CD14-positive monocyte (primary cell): ENCODE measurements at regions not wholly inside any gene's neighbourhood (a gene's known extent, or its start where the extent isn't known, plus 50 kb on each side); places are given as distances from the start of the nearest gene placed in this dataset.

Source experiments
- DNase-seq, 3 donors: peaks; one replicate each; pipeline ENCODE4 v3.0.0-alpha.2; 2011 to 2022
- H2AFZ ChIP-seq: 2 replicates; pipeline ENCODE4 v1.6.0; 2012; ENCODE audit warnings: mild to moderate bottlenecking, low read depth, low read length, inconsistent platforms; ENCODE audit not compliant: insufficient read depth, poor library complexity, severe bottlenecking
- H3K27ac ChIP-seq, 2 donors: 1 replicate in 1 of 2; 2 replicates in 1 of 2; pipeline ENCODE4 v1.5.1; 2012 to 2013; ENCODE audit warnings: low read length in 2 of 2, control low read depth in 1 of 2, inconsistent platforms in 1 of 2, low read depth in 1 of 2, mild to moderate bottlenecking in 1 of 2
- H3K27me3 ChIP-seq, 2 donors: one replicate each; pipeline versions ENCODE4 v1.6.0 to v1.6.1; 2011 to 2013; ENCODE audit warnings: low read length in 2 of 2; ENCODE audit not compliant: control insufficient read depth in 2 of 2, insufficient read depth in 2 of 2
- H3K36me3 ChIP-seq, 2 donors: replicated peaks in 1 of 2; 1 replicate in 1 of 2; 2 replicates in 1 of 2; pipeline versions ENCODE4 v1.5.1 to v1.6.1; 2012 to 2013; ENCODE audit warnings: low read length in 2 of 2, control low read depth in 1 of 2, inconsistent platforms in 1 of 2, mild to moderate bottlenecking in 1 of 2; ENCODE audit not compliant: insufficient read depth in 2 of 2, control insufficient read depth in 1 of 2
- H3K4me1 ChIP-seq, 2 donors: 1 replicate in 1 of 2; 2 replicates in 1 of 2; pipeline versions ENCODE4 v1.5.1 to v1.6.1; 2012 to 2013; ENCODE audit warnings: low read length in 2 of 2, control low read depth in 1 of 2, inconsistent platforms in 1 of 2, mild to moderate bottlenecking in 1 of 2, moderate library complexity in 1 of 2; ENCODE audit not compliant: insufficient read depth in 2 of 2, control insufficient read depth in 1 of 2
- H3K4me2 ChIP-seq: replicated peaks from 2 replicates; pipeline ENCODE3; 2012; ENCODE audit warnings: low read length, moderate library complexity, mild to moderate bottlenecking; ENCODE audit not compliant: poor library complexity, severe bottlenecking; ENCODE audit errors: extremely low read depth
- H3K4me3 ChIP-seq, 3 experiments: fragments of 200-600 bp in 1 of 3; sonication (generic) in 1 of 3; replicated peaks in 1 of 3; 1 replicate in 2 of 3; 2 replicates in 1 of 3; pipeline ENCODE4 v1.5.1; 2011 to 2013; ENCODE audit warnings: low read length in 3 of 3, mild to moderate bottlenecking in 3 of 3, control low read depth in 2 of 3, low read depth in 2 of 3, inconsistent platforms in 1 of 3, moderate library complexity in 1 of 3
- H3K79me2 ChIP-seq: 2 replicates; pipeline ENCODE4 v1.6.0; 2012; ENCODE audit warnings: mild to moderate bottlenecking, control low read depth, inconsistent platforms, low read length, moderate library complexity; ENCODE audit not compliant: insufficient read depth
- H3K9ac ChIP-seq: 2 replicates; pipeline ENCODE4 v1.6.0; 2017; ENCODE audit warnings: low read length, mild to moderate bottlenecking; ENCODE audit not compliant: insufficient read depth, poor library complexity, severe bottlenecking
- H3K9me3 ChIP-seq, 2 donors: replicated peaks in 1 of 2; 1 replicate in 1 of 2; 2 replicates in 1 of 2; pipeline versions ENCODE4 v1.5.1 to v1.6.1; 2012 to 2013; ENCODE audit warnings: low read length in 2 of 2, control low read depth in 1 of 2; ENCODE audit not compliant: control insufficient read depth in 1 of 2, insufficient read depth in 1 of 2
- H4K20me1 ChIP-seq: 2 replicates; pipeline ENCODE4 v1.6.0; 2012; ENCODE audit warnings: mild to moderate bottlenecking, low read length, control low read depth, moderate library complexity; ENCODE audit not compliant: insufficient read depth
- H3K27ac Mint-ChIP-seq, 7 donors: one replicate each; pipeline ENCODE4 v1.8.0; 2020; ENCODE audit warnings: mild to moderate bottlenecking in 7 of 7, mixed read lengths in 7 of 7, moderate library complexity in 6 of 7, inconsistent platforms in 2 of 7
- H3K27me3 Mint-ChIP-seq, 3 donors: one replicate each; pipeline ENCODE4 v1.8.0; 2021 to 2022; ENCODE audit warnings: low read depth in 3 of 3, mild to moderate bottlenecking in 3 of 3, mixed read lengths in 3 of 3, moderate library complexity in 3 of 3, inconsistent platforms in 1 of 3
- H3K36me3 Mint-ChIP-seq, 2 donors: one replicate each; pipeline ENCODE4 v1.8.0; 2020; ENCODE audit warnings: mixed read lengths in 2 of 2, inconsistent platforms in 1 of 2, mild to moderate bottlenecking in 1 of 2
- H3K4me1 Mint-ChIP-seq: one replicate; pipeline ENCODE4 v1.8.0; 2020; ENCODE audit warnings: mild to moderate bottlenecking, mixed read lengths
- H3K4me3 Mint-ChIP-seq, 2 donors: one replicate each; pipeline ENCODE4 v1.8.0; 2020; ENCODE audit warnings: mild to moderate bottlenecking in 2 of 2, mixed read lengths in 2 of 2, moderate library complexity in 1 of 2
- H3K9me3 Mint-ChIP-seq, 7 donors: one replicate each; pipeline ENCODE4 v1.8.0; 2020 to 2022; ENCODE audit warnings: mixed read lengths in 7 of 7, mild to moderate bottlenecking in 6 of 7, moderate library complexity in 6 of 7, inconsistent platforms in 2 of 7
- WGBS: methylation state at CpG from one replicate; pipeline ENCODE4 v1.1.5; 2013; ENCODE audit warnings: missing lambda C conversion rate; ENCODE audit not compliant: insufficient coverage; 5-methylcytosine and 5-hydroxymethylcytosine counted together
- intact Hi-C, 2 donors: fragments of 100-400 bp; cut with micrococcal nuclease; formaldehyde crosslinking; loops; one replicate each; pipeline versions ENCODE4 v1.15.0 to v1.15.1; 2023
- TF ChIP-seq, protein P1 (sequence below): fragments of 200-600 bp; IDR thresholded peaks from one replicate; pipeline ENCODE4 v1.8.0; 2022; ENCODE audit warnings: antibody characterized with exemption, mild to moderate bottlenecking

DNA sequence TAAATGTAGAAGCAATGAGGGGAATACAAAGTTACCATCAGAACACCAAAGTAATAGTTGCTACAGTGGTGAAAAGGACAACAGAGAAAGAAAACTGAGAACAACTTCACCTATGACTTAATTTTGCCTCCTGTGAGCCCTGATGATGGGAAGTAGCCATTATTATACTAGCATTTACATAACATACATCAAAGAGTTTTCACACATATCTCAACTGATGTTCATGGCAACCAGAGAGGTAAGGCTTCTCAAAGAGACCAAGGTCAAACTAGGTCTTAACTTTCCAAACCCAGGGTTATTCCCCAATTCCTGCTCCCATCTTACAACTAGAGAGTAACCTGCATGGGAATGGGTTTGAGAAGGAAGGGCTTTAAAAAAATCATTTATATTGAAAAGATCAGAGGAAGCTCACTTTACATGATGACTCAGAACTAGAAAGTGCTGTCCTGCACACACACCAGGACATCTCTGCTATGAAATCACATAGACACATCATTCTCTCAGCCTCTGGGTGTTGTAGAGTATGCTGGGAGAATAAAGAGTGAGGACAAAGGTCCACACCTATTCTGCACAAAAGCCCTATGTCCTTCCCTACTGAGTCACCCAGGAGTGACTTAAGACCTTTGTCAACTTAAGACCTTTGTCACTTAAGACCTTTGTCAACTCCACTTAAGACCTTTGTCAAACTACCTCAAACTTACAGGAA is 179.7 kb downstream of the TNFSF18 start:
- no peak overlapping the region for H3K27ac Mint-ChIP-seq
- H3K4me1 Mint-ChIP-seq = no peaks in the 10 kb centered on the region

DNA sequence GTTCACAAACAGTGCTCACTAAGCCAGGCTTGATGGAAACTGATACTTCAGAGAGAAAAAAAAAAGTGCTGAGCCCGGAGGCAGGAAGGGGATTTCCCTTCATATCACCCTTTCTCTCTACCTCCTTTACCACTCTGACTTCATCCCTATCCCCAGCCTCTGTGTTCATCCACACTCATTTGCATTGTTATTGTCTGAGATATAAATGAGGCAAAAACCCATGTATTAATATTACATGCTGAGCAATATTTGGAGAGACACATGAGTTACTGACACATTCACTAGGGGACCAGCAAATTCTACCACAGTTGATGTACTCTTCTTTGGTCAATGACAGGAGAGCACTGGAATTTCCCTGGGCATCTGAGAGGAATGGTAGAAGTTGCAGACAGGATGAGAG is 175.8 kb downstream of the TNFSF18 start:
- no peaks in the 10 kb centered on the region for H3K4me1 Mint-ChIP-seq
- intact Hi-C loops = no loop called here
- H3K36me3 Mint-ChIP-seq = no peaks in the 10 kb centered on the region
- Histone ChIP-seq H3K9me3 (no peaks in the 10 kb centered on the region), H3K9ac (no peak overlapping the region), H3K4me2 (no peak overlapping the region), H3K4me1 (no peaks in the 10 kb centered on the region), H3K27ac (no peak overlapping the region), H3K27me3 (no peaks in the 10 kb centered on the region), H4K20me1 (no peaks in the 10 kb centered on the region), H3K4me3 (no peak overlapping the region), H3K79me2 (no peaks in the 10 kb centered on the region), H3K36me3 (no peaks in the 10 kb centered on the region), H2AFZ (no peak overlapping the region)
- H3K27me3 Mint-ChIP-seq = no peaks in the 10 kb centered on the region
- no peak for DNase-seq
- TF ChIP-seq, protein P1, sequence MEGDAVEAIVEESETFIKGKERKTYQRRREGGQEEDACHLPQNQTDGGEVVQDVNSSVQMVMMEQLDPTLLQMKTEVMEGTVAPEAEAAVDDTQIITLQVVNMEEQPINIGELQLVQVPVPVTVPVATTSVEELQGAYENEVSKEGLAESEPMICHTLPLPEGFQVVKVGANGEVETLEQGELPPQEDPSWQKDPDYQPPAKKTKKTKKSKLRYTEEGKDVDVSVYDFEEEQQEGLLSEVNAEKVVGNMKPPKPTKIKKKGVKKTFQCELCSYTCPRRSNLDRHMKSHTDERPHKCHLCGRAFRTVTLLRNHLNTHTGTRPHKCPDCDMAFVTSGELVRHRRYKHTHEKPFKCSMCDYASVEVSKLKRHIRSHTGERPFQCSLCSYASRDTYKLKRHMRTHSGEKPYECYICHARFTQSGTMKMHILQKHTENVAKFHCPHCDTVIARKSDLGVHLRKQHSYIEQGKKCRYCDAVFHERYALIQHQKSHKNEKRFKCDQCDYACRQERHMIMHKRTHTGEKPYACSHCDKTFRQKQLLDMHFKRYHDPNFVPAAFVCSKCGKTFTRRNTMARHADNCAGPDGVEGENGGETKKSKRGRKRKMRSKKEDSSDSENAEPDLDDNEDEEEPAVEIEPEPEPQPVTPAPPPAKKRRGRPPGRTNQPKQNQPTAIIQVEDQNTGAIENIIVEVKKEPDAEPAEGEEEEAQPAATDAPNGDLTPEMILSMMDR = no peak
- no peak overlapping the region for H3K27ac Mint-ChIP-seq
- H3K4me3 Mint-ChIP-seq = no peak overlapping the region
- no CpG with 5 or more reads among the region's 1 CpG for WGBS
- peaks cover 0 to 2% (median 0%) of the 10 kb centered on the region in 7 donors for H3K9me3 Mint-ChIP-seq

More for the DNA sequence above, 179.7 kb downstream of the TNFSF18 start:
- H4K20me1 ChIP-seq = no peaks in the 10 kb centered on the region
- H3K4me3 ChIP-seq = no peak overlapping the region
- no peak overlapping the region for H3K27ac ChIP-seq
- no peaks in the 10 kb centered on the region for H3K4me1 ChIP-seq
- TF ChIP-seq, protein P1 = no peak
- H3K27me3 ChIP-seq = no peaks in the 10 kb centered on the region
- no peaks in the 10 kb centered on the region for H3K36me3 ChIP-seq
- H2AFZ ChIP-seq = no peak overlapping the region
- H3K79me2 ChIP-seq = no peaks in the 10 kb centered on the region
- Mint-ChIP-seq H3K36me3 (no peaks in the 10 kb centered on the region), H3K4me3 (no peak overlapping the region), H3K27me3 (no peaks in the 10 kb centered on the region), H3K9me3 (peaks cover 0 to 2% (median 0%) of the 10 kb centered on the region in 7 donors)
- DNase-seq = no peak
- H3K4me2 ChIP-seq = no peak overlapping the region
- no peaks in the 10 kb centered on the region for H3K9me3 ChIP-seq
- H3K9ac ChIP-seq = no peak overlapping the region
- intact Hi-C loops = no loop called here
